Ishikawa (cell line): ENCODE measurements at regions not wholly inside any gene's neighbourhood (a gene's known extent, or its start where the extent isn't known, plus 50 kb on each side); places are given as distances from the start of the nearest gene placed in this dataset.

ENCODE experiments used
- CEBPB ChIP-seq: IDR thresholded peaks from 2 replicates; pipeline ENCODE4 v1.6.1; 2012
- CREB1 ChIP-seq: IDR thresholded peaks from 2 replicates; pipeline ENCODE4 v1.6.1; 2012; ENCODE audit warnings: low read depth
- EGR1 ChIP-seq: IDR thresholded peaks from 2 replicates; pipeline ENCODE4 v1.6.1; 2012
- EP300 ChIP-seq: IDR thresholded peaks from 2 replicates; pipeline ENCODE4 v1.6.1; 2012; ENCODE audit warnings: borderline replicate concordance
- FOXM1 ChIP-seq: IDR thresholded peaks from 2 replicates; pipeline ENCODE4 v1.6.1; 2012; ENCODE audit warnings: low read depth, borderline replicate concordance
- MAX ChIP-seq: IDR thresholded peaks from 2 replicates; pipeline ENCODE4 v1.6.1; 2012
- NFIC ChIP-seq: IDR thresholded peaks from 2 replicates; pipeline ENCODE4 v1.6.1; 2012
- RAD21 ChIP-seq: IDR thresholded peaks from 2 replicates; pipeline ENCODE4 v1.6.1; 2012; ENCODE audit warnings: low read depth
- TAF1 ChIP-seq: IDR thresholded peaks from 2 replicates; pipeline ENCODE4 v1.6.1; 2012; ENCODE audit warnings: low read depth, mild to moderate bottlenecking
- TCF12 ChIP-seq: IDR thresholded peaks from 2 replicates; pipeline ENCODE4 v1.6.1; 2012; ENCODE audit warnings: low read depth
- TEAD4 ChIP-seq: IDR thresholded peaks from 2 replicates; pipeline ENCODE4 v1.6.1; 2012
- USF1 ChIP-seq: IDR thresholded peaks from 2 replicates; pipeline ENCODE4 v1.6.1; 2012
- YY1 ChIP-seq: IDR thresholded peaks from 2 replicates; pipeline ENCODE4 v1.6.1; 2012; ENCODE audit warnings: low read depth
- ZBTB7A ChIP-seq: IDR thresholded peaks from 2 replicates; pipeline ENCODE4 v1.6.1; 2012; ENCODE audit warnings: low read depth
- TF ChIP-seq, protein P1 (sequence below): IDR thresholded peaks from 2 replicates; pipeline ENCODE4 v1.6.1; 2012; ENCODE audit warnings: low read depth, mild to moderate bottlenecking

DNA sequence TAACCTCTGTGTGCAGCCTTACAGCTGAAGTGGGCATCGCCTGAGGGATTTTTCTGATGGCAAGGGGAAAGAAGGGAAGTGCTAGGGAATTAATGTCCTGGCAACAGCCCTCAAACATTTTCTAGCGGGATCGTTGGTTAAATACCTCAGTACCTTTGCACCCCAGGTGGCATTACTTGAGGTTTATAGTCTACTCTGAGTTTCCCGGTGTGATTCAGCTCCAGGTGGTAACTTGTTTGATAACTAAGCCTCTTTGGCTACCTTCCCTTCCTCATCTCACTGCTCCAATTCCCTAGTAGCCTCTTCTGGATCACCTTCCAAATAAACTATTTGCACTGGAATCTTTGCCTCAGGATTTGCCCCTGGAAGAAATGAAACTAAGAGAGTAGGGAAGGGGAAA, 237.0 kb upstream of the SSTR1 start:
- TF ChIP-seq TEAD4 (no peak), USF1 (no peak), ZBTB7A (no peak), FOXM1 (no peak), CREB1 (no peak), CEBPB (no peak), TAF1 (no peak), EGR1 (no peak), RAD21 (no peak), NFIC (no peak), TCF12 (no peak), YY1 (no peak), EP300 (no peak), MAX (no peak)
- TF ChIP-seq, protein P1, sequence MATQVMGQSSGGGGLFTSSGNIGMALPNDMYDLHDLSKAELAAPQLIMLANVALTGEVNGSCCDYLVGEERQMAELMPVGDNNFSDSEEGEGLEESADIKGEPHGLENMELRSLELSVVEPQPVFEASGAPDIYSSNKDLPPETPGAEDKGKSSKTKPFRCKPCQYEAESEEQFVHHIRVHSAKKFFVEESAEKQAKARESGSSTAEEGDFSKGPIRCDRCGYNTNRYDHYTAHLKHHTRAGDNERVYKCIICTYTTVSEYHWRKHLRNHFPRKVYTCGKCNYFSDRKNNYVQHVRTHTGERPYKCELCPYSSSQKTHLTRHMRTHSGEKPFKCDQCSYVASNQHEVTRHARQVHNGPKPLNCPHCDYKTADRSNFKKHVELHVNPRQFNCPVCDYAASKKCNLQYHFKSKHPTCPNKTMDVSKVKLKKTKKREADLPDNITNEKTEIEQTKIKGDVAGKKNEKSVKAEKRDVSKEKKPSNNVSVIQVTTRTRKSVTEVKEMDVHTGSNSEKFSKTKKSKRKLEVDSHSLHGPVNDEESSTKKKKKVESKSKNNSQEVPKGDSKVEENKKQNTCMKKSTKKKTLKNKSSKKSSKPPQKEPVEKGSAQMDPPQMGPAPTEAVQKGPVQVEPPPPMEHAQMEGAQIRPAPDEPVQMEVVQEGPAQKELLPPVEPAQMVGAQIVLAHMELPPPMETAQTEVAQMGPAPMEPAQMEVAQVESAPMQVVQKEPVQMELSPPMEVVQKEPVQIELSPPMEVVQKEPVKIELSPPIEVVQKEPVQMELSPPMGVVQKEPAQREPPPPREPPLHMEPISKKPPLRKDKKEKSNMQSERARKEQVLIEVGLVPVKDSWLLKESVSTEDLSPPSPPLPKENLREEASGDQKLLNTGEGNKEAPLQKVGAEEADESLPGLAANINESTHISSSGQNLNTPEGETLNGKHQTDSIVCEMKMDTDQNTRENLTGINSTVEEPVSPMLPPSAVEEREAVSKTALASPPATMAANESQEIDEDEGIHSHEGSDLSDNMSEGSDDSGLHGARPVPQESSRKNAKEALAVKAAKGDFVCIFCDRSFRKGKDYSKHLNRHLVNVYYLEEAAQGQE = no peak

DNA sequence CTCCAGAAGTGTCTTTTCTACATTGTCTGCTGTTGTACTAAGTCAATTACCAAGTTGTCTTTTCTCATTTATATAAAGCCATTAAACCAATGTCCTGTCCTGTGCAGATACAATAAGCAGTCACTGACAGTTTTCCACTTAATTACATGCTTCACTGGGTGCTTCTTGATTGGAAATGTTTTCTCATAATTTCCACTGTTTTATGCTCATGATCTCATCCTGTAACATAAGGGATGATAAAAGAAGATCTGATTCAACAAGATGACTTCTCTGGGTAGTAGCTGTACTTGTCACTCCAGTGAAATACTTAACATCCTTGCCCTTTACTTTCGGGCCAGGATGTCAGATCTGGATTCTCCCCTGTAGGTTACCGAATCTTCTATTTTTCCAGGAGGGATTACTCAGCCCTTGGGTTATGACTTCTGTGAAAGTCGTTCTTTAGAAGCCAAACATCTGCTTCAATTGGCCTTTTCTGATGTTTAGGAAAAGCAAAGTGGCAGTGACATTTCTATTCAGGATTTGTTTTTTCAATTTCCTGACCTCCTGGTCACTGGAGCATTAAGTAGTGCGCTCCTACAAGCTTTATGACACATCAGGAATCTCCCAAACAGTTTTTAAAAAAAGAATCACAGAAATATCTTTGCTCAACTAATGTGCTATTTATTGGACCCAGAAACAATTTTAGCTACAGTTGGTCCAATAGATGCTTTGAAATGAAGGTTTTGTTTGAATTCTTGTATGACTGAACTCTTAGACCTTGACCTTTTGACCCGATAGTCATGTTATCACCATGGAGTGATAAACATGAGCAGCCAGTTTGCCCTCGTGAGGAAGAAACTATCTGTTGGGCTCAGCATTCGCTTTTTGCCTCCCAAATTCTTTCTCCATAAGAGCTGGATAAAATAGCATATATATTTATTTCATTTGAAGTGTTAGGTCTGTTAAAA, 234.5 kb upstream of the SSTR1 start:
- TF ChIP-seq, protein P1 = no peak
- no peak for TF ChIP-seq EP300
- no peak for TF ChIP-seq TEAD4
- TF ChIP-seq USF1 = no peak
- TF ChIP-seq FOXM1 = no peak

- TF ChIP-seq CREB1 (no peak), NFIC (no peak), EGR1 (no peak), ZBTB7A (no peak), MAX (no peak), YY1 (no peak), USF1 (no peak)
Observed at GRCh38 chr14:37974421-37974820, 233.3 kb upstream of the SSTR1 start.

DNA sequence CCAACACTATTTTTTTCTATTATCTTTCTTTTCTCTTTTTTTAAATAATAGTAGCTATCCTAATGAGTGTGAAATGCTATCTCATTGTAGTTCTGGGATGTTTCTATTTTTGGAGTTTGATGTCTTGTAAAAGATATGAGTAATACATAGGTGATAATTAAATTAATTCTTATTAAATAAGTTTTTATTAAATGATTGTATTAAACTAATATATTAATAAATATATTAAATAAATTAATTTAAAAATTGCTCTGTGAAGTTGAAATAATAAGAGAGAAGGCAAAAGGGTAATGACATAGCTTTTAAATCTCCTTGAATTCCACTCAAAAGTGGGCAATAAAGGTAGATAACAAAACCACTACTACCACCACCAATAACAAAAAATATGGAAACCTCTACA, 230.2 kb upstream of the SSTR1 start:
- no peak for TF ChIP-seq MAX
- TF ChIP-seq YY1 = no peak
- no peak for TF ChIP-seq EGR1
- TF ChIP-seq CREB1 = no peak
- TF ChIP-seq FOXM1 = no peak
- no peak for TF ChIP-seq TAF1
- no peak for TF ChIP-seq EP300
- TF ChIP-seq NFIC = no peak
- no peak for TF ChIP-seq USF1
- no peak for TF ChIP-seq TEAD4
- no peak for TF ChIP-seq TCF12
- no peak for TF ChIP-seq RAD21
- no peak for TF ChIP-seq CEBPB
- TF ChIP-seq, protein P1 = no peak
- no peak for TF ChIP-seq ZBTB7A
